Activated naive CD4-positive, alpha-beta T cell treated with anti-CD3 and anti-CD28 coated beads, Interleukin-2, amount 10 ng/mL, durations not matched to agents 7 days and 5 days (primary cell): ENCODE measurements at regions not wholly inside any gene's neighbourhood (a gene's known extent, or its start where the extent isn't known, plus 50 kb on each side); places are given as distances from the start of the nearest gene placed in this dataset.

ENCODE experiments used
- CTCF ChIA-PET: fragments of 350-600 bp; sonication (Branson Sonifier 250); formaldehyde crosslinking; loops from one replicate; lab custom pipeline; 2021; ENCODE audit warnings: antibody characterized with exemption; lab: Charles Lee
- DNase-seq: peaks from one replicate; pipeline ENCODE4 v3.0.0-alpha.2; 2020
- H3K27ac Mint-ChIP-seq: one replicate; pipeline ENCODE4 v1.8.0; 2021; ENCODE audit warnings: mild to moderate bottlenecking, moderate library complexity, mixed read lengths
- H3K27me3 Mint-ChIP-seq: one replicate; pipeline ENCODE4 v1.8.0; 2021; ENCODE audit warnings: mild to moderate bottlenecking, mixed read lengths
- H3K36me3 Mint-ChIP-seq: one replicate; pipeline ENCODE4 v1.8.0; 2021; ENCODE audit warnings: mixed read lengths
- H3K4me1 Mint-ChIP-seq: one replicate; pipeline ENCODE4 v1.8.0; 2021; ENCODE audit warnings: mixed read lengths
- H3K4me3 Mint-ChIP-seq: one replicate; pipeline ENCODE4 v1.8.0; 2021; ENCODE audit warnings: mild to moderate bottlenecking, moderate library complexity, mixed read lengths
- H3K9me3 Mint-ChIP-seq: one replicate; pipeline ENCODE4 v1.8.0; 2021; ENCODE audit warnings: mixed read lengths

- H3K36me3 Mint-ChIP-seq, result no peaks in the 10 kb centered on the region
- no peaks in the 10 kb centered on the region for H3K27me3 Mint-ChIP-seq
- H3K27ac Mint-ChIP-seq, result no peak overlapping the region
- H3K4me1 Mint-ChIP-seq, result no peaks in the 10 kb centered on the region
- CTCF ChIA-PET, result no interaction called here
- H3K9me3 Mint-ChIP-seq, result peaks cover 7% of the 10 kb centered on the region
- no peak overlapping the region for H3K4me3 Mint-ChIP-seq
- no peak for DNase-seq
Measured at GRCh38 chr4:175033162-175033561, 115.0 kb downstream of the ADAM29 start.

- no peak overlapping the region for H3K4me3 Mint-ChIP-seq
- H3K27ac Mint-ChIP-seq, result no peak overlapping the region
- H3K9me3 Mint-ChIP-seq, result peaks cover 3% of the 10 kb centered on the region
- H3K36me3 Mint-ChIP-seq, result no peaks in the 10 kb centered on the region
- CTCF ChIA-PET, result no interaction called here
- H3K4me1 Mint-ChIP-seq, result no peaks in the 10 kb centered on the region
- no peaks in the 10 kb centered on the region for H3K27me3 Mint-ChIP-seq
- no peak for DNase-seq
Measured at GRCh38 chr4:175034007-175034406, 115.8 kb downstream of the ADAM29 start.

GRCh38 chr4:175034986-175035705 is 117.0 kb downstream of the ADAM29 start:
- no peak for DNase-seq
- H3K4me3 Mint-ChIP-seq, result no peak overlapping the region
- no peaks in the 10 kb centered on the region for H3K4me1 Mint-ChIP-seq
- CTCF ChIA-PET, result no interaction called here
- H3K27ac Mint-ChIP-seq, result no peak overlapping the region
- H3K36me3 Mint-ChIP-seq, result no peaks in the 10 kb centered on the region
- H3K27me3 Mint-ChIP-seq, result no peaks in the 10 kb centered on the region
- H3K9me3 Mint-ChIP-seq, result peaks cover 3% of the 10 kb centered on the region

GRCh38 chr4:175035905-175036304 is 117.7 kb downstream of the ADAM29 start:
- Mint-ChIP-seq H3K4me3 (no peak overlapping the region), H3K36me3 (no peaks in the 10 kb centered on the region), H3K27me3 (no peaks in the 10 kb centered on the region), H3K4me1 (no peaks in the 10 kb centered on the region), H3K9me3 (peaks cover 3% of the 10 kb centered on the region), H3K27ac (no peak overlapping the region)
- no peak for DNase-seq
- CTCF ChIA-PET, result no interaction called here

- CTCF ChIA-PET, result no interaction called here
- Mint-ChIP-seq H3K27ac (no peak overlapping the region), H3K4me1 (no peaks in the 10 kb centered on the region), H3K36me3 (no peaks in the 10 kb centered on the region), H3K4me3 (no peak overlapping the region), H3K9me3 (peaks cover 5% of the 10 kb centered on the region), H3K27me3 (no peaks in the 10 kb centered on the region)
- DNase-seq, result no peak
Measured at GRCh38 chr4:175048111-175048784, 130.1 kb downstream of the ADAM29 start.

GRCh38 chr4:175048906-175049305 is 130.7 kb downstream of the ADAM29 start:
- H3K4me1 Mint-ChIP-seq, result no peaks in the 10 kb centered on the region
- no peak overlapping the region for H3K4me3 Mint-ChIP-seq
- peaks cover 4% of the 10 kb centered on the region for H3K9me3 Mint-ChIP-seq
- H3K36me3 Mint-ChIP-seq, result no peaks in the 10 kb centered on the region
- H3K27me3 Mint-ChIP-seq, result no peaks in the 10 kb centered on the region
- no peak for DNase-seq
- CTCF ChIA-PET, result no interaction called here
- no peak overlapping the region for H3K27ac Mint-ChIP-seq

- Mint-ChIP-seq H3K4me1 (no peaks in the 10 kb centered on the region), H3K27me3 (no peaks in the 10 kb centered on the region), H3K27ac (no peak overlapping the region), H3K9me3 (peaks cover 5% of the 10 kb centered on the region), H3K36me3 (no peaks in the 10 kb centered on the region), H3K4me3 (no peak overlapping the region)
- CTCF ChIA-PET, result no interaction called here
- DNase-seq, result no peak
Measured at GRCh38 chr4:175051974-175052373, 133.8 kb downstream of the ADAM29 start.

GRCh38 chr4:175054980-175055379 is 136.8 kb downstream of the ADAM29 start:
- no peaks in the 10 kb centered on the region for H3K36me3 Mint-ChIP-seq
- no peak overlapping the region for H3K4me3 Mint-ChIP-seq
- CTCF ChIA-PET, result no interaction called here
- no peaks in the 10 kb centered on the region for H3K4me1 Mint-ChIP-seq
- H3K9me3 Mint-ChIP-seq, result peaks cover 3% of the 10 kb centered on the region
- DNase-seq, result no peak
- H3K27me3 Mint-ChIP-seq, result no peaks in the 10 kb centered on the region
- H3K27ac Mint-ChIP-seq, result no peak overlapping the region

GRCh38 chr4:175062183-175062592 is 144.0 kb downstream of the ADAM29 start:
- no peak overlapping the region for H3K4me3 Mint-ChIP-seq
- no peak for DNase-seq
- no peaks in the 10 kb centered on the region for H3K27me3 Mint-ChIP-seq
- CTCF ChIA-PET, result no interaction called here
- H3K36me3 Mint-ChIP-seq, result no peaks in the 10 kb centered on the region
- H3K27ac Mint-ChIP-seq, result no peak overlapping the region
- H3K9me3 Mint-ChIP-seq, result no peaks in the 10 kb centered on the region
- no peaks in the 10 kb centered on the region for H3K4me1 Mint-ChIP-seq

GRCh38 chr4:175065228-175065627 is 147.1 kb downstream of the ADAM29 start:
- Mint-ChIP-seq H3K9me3 (no peaks in the 10 kb centered on the region), H3K4me1 (no peaks in the 10 kb centered on the region), H3K4me3 (no peak overlapping the region), H3K27me3 (no peaks in the 10 kb centered on the region), H3K27ac (no peak overlapping the region), H3K36me3 (no peaks in the 10 kb centered on the region)
- DNase-seq, result no peak
- CTCF ChIA-PET, result no interaction called here

- Mint-ChIP-seq H3K4me3 (no peak overlapping the region), H3K27ac (no peak overlapping the region), H3K9me3 (no peaks in the 10 kb centered on the region), H3K27me3 (no peaks in the 10 kb centered on the region), H3K36me3 (no peaks in the 10 kb centered on the region), H3K4me1 (no peaks in the 10 kb centered on the region)
- DNase-seq, result no peak
- CTCF ChIA-PET, result no interaction called here
Measured at GRCh38 chr4:175066923-175067627, 148.9 kb downstream of the ADAM29 start.

GRCh38 chr4:175068266-175068665 is 150.1 kb downstream of the ADAM29 start:
- H3K27ac Mint-ChIP-seq, result no peak overlapping the region
- CTCF ChIA-PET, result no interaction called here
- H3K36me3 Mint-ChIP-seq, result no peaks in the 10 kb centered on the region
- no peak overlapping the region for H3K4me3 Mint-ChIP-seq
- no peak for DNase-seq
- H3K9me3 Mint-ChIP-seq, result peaks cover 2% of the 10 kb centered on the region
- H3K4me1 Mint-ChIP-seq, result no peaks in the 10 kb centered on the region
- no peaks in the 10 kb centered on the region for H3K27me3 Mint-ChIP-seq

GRCh38 chr4:175070444-175070843 is 152.3 kb downstream of the ADAM29 start:
- Mint-ChIP-seq H3K9me3 (peaks cover 2% of the 10 kb centered on the region), H3K36me3 (no peaks in the 10 kb centered on the region), H3K27ac (no peak overlapping the region), H3K4me1 (no peaks in the 10 kb centered on the region), H3K27me3 (no peaks in the 10 kb centered on the region), H3K4me3 (no peak overlapping the region)
- CTCF ChIA-PET, result no interaction called here
- DNase-seq, result no peak

GRCh38 chr4:175071123-175071522 is 153.0 kb downstream of the ADAM29 start:
- Mint-ChIP-seq H3K4me3 (no peak overlapping the region), H3K27ac (no peak overlapping the region), H3K27me3 (no peaks in the 10 kb centered on the region), H3K9me3 (peaks cover 2% of the 10 kb centered on the region), H3K36me3 (no peaks in the 10 kb centered on the region), H3K4me1 (no peaks in the 10 kb centered on the region)
- no peak for DNase-seq
- CTCF ChIA-PET, result no interaction called here

- no peaks in the 10 kb centered on the region for H3K27me3 Mint-ChIP-seq
- DNase-seq, result no peak
- CTCF ChIA-PET, result interaction anchor here (0.6 kb wide), 1 partner anchor 917 kb away, joined by 3 read pairs; no protein-coding TSS in a partner anchor
- H3K9me3 Mint-ChIP-seq, result no peaks in the 10 kb centered on the region
- H3K4me1 Mint-ChIP-seq, result no peaks in the 10 kb centered on the region
- H3K36me3 Mint-ChIP-seq, result no peaks in the 10 kb centered on the region
- H3K27ac Mint-ChIP-seq, result no peak overlapping the region
- no peak overlapping the region for H3K4me3 Mint-ChIP-seq
Measured at GRCh38 chr4:175087145-175087544, 169.0 kb downstream of the ADAM29 start.
